Calu3 (cell line): ENCODE measurements at regions not wholly inside any gene's neighbourhood (a gene's known extent, or its start where the extent isn't known, plus 50 kb on each side); places are given as distances from the start of the nearest gene placed in this dataset.

Source experiments
- BruUV-seq: library from RNA; stranded (reverse); fragments of 400-500 nt; replicated peaks from 2 replicates; lab custom pipeline; 2021; lab: Mats Ljungman, UMichigan
- CTCF ChIA-PET: fragments of 300-600 bp; sonication (Branson Sonifier 250); formaldehyde crosslinking; loops from one replicate; lab custom pipeline; 2022; ENCODE audit warnings: antibody characterized with exemption; lab: Charles Lee
- DNase-seq: peaks from one replicate; pipeline ENCODE4 v3.0.0; 2022
- H3K27ac Mint-ChIP-seq: one replicate; pipeline ENCODE4 v1.8.0; 2022; ENCODE audit warnings: mixed read lengths; ENCODE audit not compliant: unreplicated experiment
- H3K27me3 Mint-ChIP-seq: one replicate; pipeline ENCODE4 v1.8.0; 2022; ENCODE audit warnings: mixed read lengths; ENCODE audit not compliant: unreplicated experiment
- H3K36me3 Mint-ChIP-seq: one replicate; pipeline ENCODE4 v1.8.0; 2022; ENCODE audit warnings: mild to moderate bottlenecking, moderate library complexity, mixed read lengths; ENCODE audit not compliant: insufficient read depth, unreplicated experiment
- H3K4me1 Mint-ChIP-seq: one replicate; pipeline ENCODE4 v1.8.0; 2022; ENCODE audit warnings: mild to moderate bottlenecking, low read depth, mixed read lengths; ENCODE audit not compliant: unreplicated experiment
- H3K4me3 Mint-ChIP-seq: one replicate; pipeline ENCODE4 v1.8.0; 2022; ENCODE audit warnings: mild to moderate bottlenecking, low read depth, moderate library complexity, mixed read lengths; ENCODE audit not compliant: unreplicated experiment
- H3K9me3 Mint-ChIP-seq: one replicate; pipeline ENCODE4 v1.8.0; 2022; ENCODE audit warnings: low read depth, mixed read lengths; ENCODE audit not compliant: unreplicated experiment
- CTCF ChIP-seq: fragments of 200-600 bp; IDR thresholded peaks from one replicate; pipeline ENCODE4 v1.8.0; 2022; ENCODE audit warnings: antibody characterized with exemption; ENCODE audit not compliant: unreplicated experiment
- intact Hi-C: fragments of 100-400 bp; cut with micrococcal nuclease; formaldehyde crosslinking; loops from one replicate; pipeline ENCODE4 v1.10.0; 2022; ENCODE audit not compliant: unreplicated experiment

- no TSS peak for BruUV-seq
- CTCF ChIA-PET: no interaction called here
- no peak for DNase-seq
- H3K27me3 Mint-ChIP-seq: no peaks in the 10 kb centered on the region
- H3K27ac Mint-ChIP-seq: no peak overlapping the region
- H3K4me3 Mint-ChIP-seq: no peak overlapping the region
- intact Hi-C loops: no loop called here
- H3K4me1 Mint-ChIP-seq: no peaks in the 10 kb centered on the region
- no peak for TF ChIP-seq CTCF
- no peaks in the 10 kb centered on the region for H3K36me3 Mint-ChIP-seq
- no peaks in the 10 kb centered on the region for H3K9me3 Mint-ChIP-seq
These were observed 179.9 kb upstream of the HS6ST1 start for GRCh38 chr2:128498589-128498988.

- H3K4me3 Mint-ChIP-seq: no peak overlapping the region
- intact Hi-C loops: no loop called here
- no peaks in the 10 kb centered on the region for H3K36me3 Mint-ChIP-seq
- CTCF ChIA-PET: no interaction called here
- no peak for DNase-seq
- H3K27me3 Mint-ChIP-seq: no peaks in the 10 kb centered on the region
- no peaks in the 10 kb centered on the region for H3K9me3 Mint-ChIP-seq
- H3K4me1 Mint-ChIP-seq: no peaks in the 10 kb centered on the region
- no TSS peak for BruUV-seq
- H3K27ac Mint-ChIP-seq: no peak overlapping the region
- TF ChIP-seq CTCF: no peak
These were observed 180.9 kb upstream of the HS6ST1 start for GRCh38 chr2:128499367-128500137.

DNA sequence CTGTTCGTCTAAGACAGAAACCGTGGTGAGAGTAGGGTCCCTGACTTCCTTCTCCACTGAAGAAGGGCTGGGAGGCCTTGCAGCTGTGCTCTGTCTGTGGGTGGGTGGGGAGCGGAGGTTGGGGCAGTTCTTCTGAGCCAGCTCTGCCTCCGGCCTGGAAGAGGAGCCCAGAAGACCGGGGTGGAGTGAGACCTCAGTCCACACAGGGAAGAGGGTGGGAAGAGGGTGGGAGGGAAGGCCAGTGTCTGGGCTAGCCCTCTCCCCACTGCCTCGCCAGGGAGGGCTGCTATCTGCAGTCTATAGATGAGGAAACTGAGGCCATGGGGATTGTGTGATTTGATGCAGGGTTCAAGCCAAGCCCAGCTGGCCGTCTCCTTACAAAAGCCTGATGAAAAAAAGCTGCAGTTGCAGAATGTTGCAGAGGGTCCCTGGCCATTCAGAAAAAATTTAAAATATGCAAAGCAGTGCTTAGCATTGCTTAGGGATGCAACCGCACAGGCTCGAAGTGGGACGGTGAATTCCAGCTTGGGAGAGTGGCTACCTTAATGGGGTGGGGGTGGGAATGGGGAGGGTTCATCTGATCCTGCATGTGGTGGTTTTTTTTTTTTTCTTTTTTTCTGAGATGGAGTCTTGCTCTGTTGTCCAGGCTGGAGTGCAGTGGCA lies 181.6 kb upstream of the HS6ST1 start:
- CTCF ChIA-PET: interaction anchor here (0.6 kb wide), 2 partner anchors 65 to 455 kb away, joined by 3 to 13 read pairs; no protein-coding TSS in a partner anchor
- no TSS peak for BruUV-seq
- no peak overlapping the region for H3K4me3 Mint-ChIP-seq
- no peaks in the 10 kb centered on the region for H3K27me3 Mint-ChIP-seq
- no peaks in the 10 kb centered on the region for H3K36me3 Mint-ChIP-seq
- H3K27ac Mint-ChIP-seq: no peak overlapping the region
- TF ChIP-seq CTCF: no peak
- no peak for DNase-seq
- intact Hi-C loops: no loop called here
- no peaks in the 10 kb centered on the region for H3K9me3 Mint-ChIP-seq
- H3K4me1 Mint-ChIP-seq: no peaks in the 10 kb centered on the region

DNA sequence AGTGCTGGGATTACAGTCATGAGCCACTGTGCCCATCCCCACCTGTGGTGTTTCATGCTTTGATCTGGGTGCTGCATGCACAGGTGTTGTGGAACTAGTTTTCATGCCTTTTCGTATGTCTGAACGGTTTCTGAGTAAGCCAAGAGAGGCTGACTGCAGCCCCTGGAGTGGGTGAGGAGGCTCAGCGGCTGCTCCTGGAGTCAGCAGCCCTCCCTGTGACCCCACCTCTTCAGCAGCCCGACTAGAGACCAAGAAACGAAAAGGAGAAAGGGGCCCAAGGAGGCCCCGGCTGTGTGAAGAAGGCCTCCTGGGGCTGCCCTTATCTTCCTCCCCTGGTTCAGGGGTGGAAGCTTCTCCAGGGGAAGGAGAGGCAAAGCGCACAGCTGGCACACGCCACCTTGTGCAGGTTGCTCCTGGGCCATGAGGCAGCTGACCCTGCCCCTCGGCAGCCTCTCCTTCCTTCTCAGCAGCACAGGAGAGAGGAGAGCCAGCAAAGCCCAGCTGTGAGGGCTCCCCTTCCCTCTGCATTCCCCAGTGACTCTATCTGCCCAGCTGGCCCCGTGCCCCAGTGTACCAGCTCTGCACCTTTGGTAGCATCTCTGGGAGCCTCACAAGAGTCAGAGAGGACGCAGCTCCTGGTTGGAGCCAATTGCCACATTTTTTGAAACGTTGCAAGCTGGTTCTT lies 182.5 kb upstream of the HS6ST1 start:
- Mint-ChIP-seq H3K27ac (no peak overlapping the region), H3K4me3 (no peak overlapping the region), H3K4me1 (no peaks in the 10 kb centered on the region), H3K36me3 (no peaks in the 10 kb centered on the region), H3K9me3 (no peaks in the 10 kb centered on the region), H3K27me3 (no peaks in the 10 kb centered on the region)
- no TSS peak for BruUV-seq
- DNase-seq: no peak
- CTCF ChIA-PET: interaction anchor here (0.6 kb wide), 1 partner anchor 64 kb away, joined by 3 read pairs; no protein-coding TSS in a partner anchor
- intact Hi-C loops: no loop called here
- TF ChIP-seq CTCF: no peak
